GM10248 (cell line): ENCODE measurements at regions not wholly inside any gene's neighbourhood (a gene's known extent, or its start where the extent isn't known, plus 50 kb on each side); places are given as distances from the start of the nearest gene placed in this dataset.

Experiments
- CTCF ChIA-PET: fragments of 300-600 bp; sonication (Branson Sonifier 250); formaldehyde crosslinking; extraction: SDS; loops from one replicate; lab custom pipeline; 2021; ENCODE audit warnings: antibody characterized with exemption; lab: Yijun Ruan, JAX
- POLR2A ChIA-PET: fragments of 350-650 bp; sonication (Branson Sonifier 250); formaldehyde crosslinking; extraction: SDS; loops from one replicate; lab custom pipeline; 2020; ENCODE audit warnings: antibody characterized with exemption; lab: Yijun Ruan, JAX
- DNase-seq: peaks from one replicate; pipeline ENCODE4 v3.0.0; 2012; ENCODE audit errors: extremely low spot score
- TF ChIP-seq, protein P1 (sequence below): IDR thresholded peaks from 2 replicates; pipeline ENCODE4 v1.5.1; 2012; ENCODE audit warnings: mild to moderate bottlenecking, low read depth; ENCODE audit errors: extremely low read depth, missing control alignments, control extremely low read depth

- ChIA-PET POLR2A (no interaction called here), CTCF (interaction anchor here (1.1 kb wide), 1 partner anchor 20 kb away, joined by 3 read pairs; no protein-coding TSS in a partner anchor)
- DNase-seq = no peak
- TF ChIP-seq, protein P1, sequence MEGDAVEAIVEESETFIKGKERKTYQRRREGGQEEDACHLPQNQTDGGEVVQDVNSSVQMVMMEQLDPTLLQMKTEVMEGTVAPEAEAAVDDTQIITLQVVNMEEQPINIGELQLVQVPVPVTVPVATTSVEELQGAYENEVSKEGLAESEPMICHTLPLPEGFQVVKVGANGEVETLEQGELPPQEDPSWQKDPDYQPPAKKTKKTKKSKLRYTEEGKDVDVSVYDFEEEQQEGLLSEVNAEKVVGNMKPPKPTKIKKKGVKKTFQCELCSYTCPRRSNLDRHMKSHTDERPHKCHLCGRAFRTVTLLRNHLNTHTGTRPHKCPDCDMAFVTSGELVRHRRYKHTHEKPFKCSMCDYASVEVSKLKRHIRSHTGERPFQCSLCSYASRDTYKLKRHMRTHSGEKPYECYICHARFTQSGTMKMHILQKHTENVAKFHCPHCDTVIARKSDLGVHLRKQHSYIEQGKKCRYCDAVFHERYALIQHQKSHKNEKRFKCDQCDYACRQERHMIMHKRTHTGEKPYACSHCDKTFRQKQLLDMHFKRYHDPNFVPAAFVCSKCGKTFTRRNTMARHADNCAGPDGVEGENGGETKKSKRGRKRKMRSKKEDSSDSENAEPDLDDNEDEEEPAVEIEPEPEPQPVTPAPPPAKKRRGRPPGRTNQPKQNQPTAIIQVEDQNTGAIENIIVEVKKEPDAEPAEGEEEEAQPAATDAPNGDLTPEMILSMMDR = no peak
Observed at GRCh38 chr16:17775061-17775460, 304.3 kb upstream of the XYLT1 start.

DNA sequence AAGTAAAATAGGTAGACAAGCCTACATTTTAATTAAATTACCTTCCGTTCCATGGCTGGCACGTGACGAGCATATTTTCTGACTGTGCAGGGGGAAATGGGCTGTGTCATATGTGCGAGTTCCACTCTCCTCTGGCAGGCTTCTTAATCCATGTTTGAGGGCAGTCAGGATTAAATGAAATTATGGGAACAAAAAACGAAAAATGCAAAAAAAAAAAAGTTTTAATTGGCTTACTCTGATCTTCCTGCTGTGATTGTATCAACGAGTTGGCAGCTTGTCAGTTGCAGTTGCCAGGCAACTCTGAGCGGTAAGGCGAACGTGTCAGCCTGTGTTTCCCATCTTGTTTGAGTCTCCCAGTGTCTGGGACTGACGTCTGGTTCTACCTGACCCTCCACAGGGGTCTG is 302.9 kb upstream of the XYLT1 start:
- TF ChIP-seq, protein P1 = no peak
- DNase-seq = no peak
- POLR2A ChIA-PET = no interaction called here
- CTCF ChIA-PET = interaction anchor here (1.1 kb wide), 1 partner anchor 22 kb away, joined by 3 read pairs; no protein-coding TSS in a partner anchor

DNA sequence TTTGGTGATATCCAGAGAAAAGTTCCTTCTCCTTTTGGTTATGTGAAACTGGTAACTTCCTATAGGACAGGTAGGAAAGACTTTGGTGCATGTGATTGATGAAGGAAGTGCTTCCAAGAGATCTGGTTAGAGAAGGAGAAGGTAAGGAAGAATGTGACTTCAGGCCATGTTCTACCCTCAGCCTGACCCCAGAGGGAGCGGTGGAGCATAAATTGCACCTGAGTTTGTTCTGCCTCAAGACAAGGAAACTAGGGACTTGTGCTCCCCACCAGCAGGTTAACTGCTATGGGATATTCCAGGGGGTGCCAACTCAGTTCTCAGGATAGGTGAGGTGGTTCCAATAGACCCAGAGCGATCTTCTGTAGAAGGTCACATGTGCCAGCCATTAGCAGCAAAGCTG is 299.3 kb upstream of the XYLT1 start:
- POLR2A ChIA-PET = no interaction called here
- TF ChIP-seq, protein P1 = no peak
- DNase-seq = no peak
- CTCF ChIA-PET = no interaction called here

DNA sequence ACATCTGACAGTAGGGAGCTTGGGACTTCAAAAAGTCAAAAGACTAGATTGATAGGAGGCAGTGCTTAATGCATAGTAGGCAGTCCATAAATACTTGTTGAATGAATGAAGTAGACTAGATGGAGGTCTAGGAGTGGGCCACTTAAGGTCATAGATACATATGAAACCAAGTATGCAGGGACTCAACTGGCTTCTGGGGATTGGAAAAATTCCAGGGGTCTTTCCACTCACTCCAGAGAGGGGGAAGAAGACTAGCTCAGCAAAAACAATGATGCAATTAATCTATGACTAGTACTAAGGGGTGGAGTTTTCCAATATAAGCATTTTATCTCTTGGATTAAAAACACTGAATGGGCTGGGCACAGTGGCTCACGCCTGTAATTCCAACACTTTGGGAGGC is 298.3 kb upstream of the XYLT1 start:
- TF ChIP-seq, protein P1 = no peak
- DNase-seq = no peak
- ChIA-PET CTCF (no interaction called here), POLR2A (no interaction called here)

DNA sequence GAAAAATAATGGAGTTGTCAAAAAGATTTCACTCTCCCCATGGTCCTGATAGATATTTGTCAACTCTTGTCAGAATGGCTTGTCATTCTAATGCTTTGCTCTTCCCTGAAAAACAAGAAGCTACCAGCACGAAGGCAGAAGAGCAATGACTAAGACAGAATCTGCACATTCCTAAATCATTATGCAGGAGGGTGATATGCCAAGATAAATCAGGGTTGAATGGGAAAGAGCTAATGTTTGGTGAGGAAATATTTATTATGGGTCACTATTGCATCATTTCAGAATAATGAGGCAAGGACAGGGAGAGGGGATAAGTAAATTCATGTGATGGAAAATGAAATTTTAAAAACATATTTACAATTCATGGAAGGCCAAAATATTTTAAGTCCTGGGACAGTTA is 297.5 kb upstream of the XYLT1 start:
- TF ChIP-seq, protein P1 = no peak
- ChIA-PET CTCF (no interaction called here), POLR2A (no interaction called here)
- DNase-seq = no peak

- ChIA-PET POLR2A (no interaction called here), CTCF (no interaction called here)
- DNase-seq = no peak
- TF ChIP-seq, protein P1 = no peak
Observed at GRCh38 chr16:17766012-17766411, 295.3 kb upstream of the XYLT1 start.
